C4-2B (cell line): ENCODE measurements at regions not wholly inside any gene's neighbourhood (a gene's known extent, or its start where the extent isn't known, plus 50 kb on each side); places are given as distances from the start of the nearest gene placed in this dataset.

ENCODE experiments used
- H3K27ac ChIP-seq: fragments of 450-650 bp; 2 replicates; pipeline ENCODE4 v1.5.1; 2017
- CTCF ChIP-seq: fragments of 450-650 bp; conservative IDR thresholded peaks from 2 replicates; pipeline ENCODE4 v1.5.1; 2017; ENCODE audit warnings: mild to moderate bottlenecking
- ZFX ChIP-seq: fragments of 450-650 bp; IDR thresholded peaks from 2 replicates; pipeline ENCODE4 v1.6.1; 2017

GRCh38 chr12:74903522-74903921 lies 306.1 kb downstream of the KCNC2 start:
- H3K27ac ChIP-seq, result no peak overlapping the region
- TF ChIP-seq ZFX (no peak), CTCF (peak; percentile 35)

GRCh38 chr12:74906224-74906623 lies 303.4 kb downstream of the KCNC2 start:
- TF ChIP-seq CTCF (peak; percentile 28), ZFX (no peak)
- no peak overlapping the region for H3K27ac ChIP-seq

DNA sequence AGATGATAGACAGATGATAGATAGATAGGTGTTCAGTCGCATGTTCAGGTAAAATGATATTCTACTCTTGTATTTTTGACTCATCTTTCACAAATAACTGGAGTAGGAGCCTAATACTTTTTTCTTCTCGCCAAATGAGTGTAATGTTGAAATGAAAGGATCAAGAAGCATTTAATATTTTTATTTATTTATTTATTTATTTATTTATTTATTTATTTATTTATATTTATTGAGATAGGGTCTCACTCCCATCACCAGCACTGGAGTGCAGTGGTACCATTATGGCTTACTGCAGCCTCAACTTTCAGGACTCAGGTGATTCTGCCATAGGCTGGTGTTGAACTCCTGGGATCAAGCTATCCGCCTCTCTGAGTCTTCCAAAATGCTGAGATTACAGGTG lies 298.8 kb downstream of the KCNC2 start:
- H3K27ac ChIP-seq, result no peak overlapping the region
- no peak for TF ChIP-seq ZFX
- TF ChIP-seq CTCF, result no peak

DNA sequence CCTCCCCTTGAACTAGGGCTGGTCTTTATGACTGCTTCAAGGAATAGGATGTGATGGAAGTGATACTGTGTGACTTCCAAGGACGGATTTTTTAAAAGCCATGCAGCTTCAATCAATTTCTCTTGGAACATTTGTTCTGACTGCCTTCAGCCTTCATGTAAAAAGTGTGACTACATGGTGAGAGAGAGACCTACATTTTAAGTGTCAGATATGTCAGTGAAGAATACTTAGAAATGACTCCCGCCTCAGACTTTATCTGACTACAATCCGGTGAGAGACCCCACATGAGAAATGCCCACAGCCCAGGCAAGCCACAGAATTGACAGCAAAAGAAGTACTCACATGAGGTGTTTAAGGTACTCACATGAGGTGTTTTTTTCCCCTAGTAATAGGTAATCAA lies 295.3 kb downstream of the KCNC2 start:
- TF ChIP-seq CTCF (no peak), ZFX (no peak)
- H3K27ac ChIP-seq, result no peak overlapping the region

- no peak for TF ChIP-seq ZFX
- TF ChIP-seq CTCF, result no peak
Observed at GRCh38 chr12:74915718-74916117, 293.9 kb downstream of the KCNC2 start.

DNA sequence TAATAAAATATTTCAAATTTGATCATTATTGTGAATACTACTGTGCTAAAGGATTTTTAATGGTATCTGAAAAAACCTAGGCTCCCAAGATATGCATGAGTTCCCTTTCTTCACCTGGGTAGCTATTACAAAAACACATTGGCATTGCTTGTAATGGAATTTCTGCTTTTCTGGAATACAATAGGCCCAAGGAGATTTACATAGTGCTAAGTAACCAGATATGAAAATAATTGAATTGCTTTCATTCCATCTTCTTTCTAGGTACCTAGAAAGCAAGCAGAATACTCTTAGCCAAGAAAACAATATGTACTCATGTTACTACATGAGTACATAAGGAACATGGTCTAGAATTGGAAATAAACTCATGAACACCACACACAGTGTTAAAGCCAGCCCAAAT lies 291.9 kb downstream of the KCNC2 start:
- no peak overlapping the region for H3K27ac ChIP-seq
- TF ChIP-seq CTCF (no peak), ZFX (no peak)

More at GRCh38 chr12:74915718-74916117, 293.9 kb downstream of the KCNC2 start:
- H3K27ac ChIP-seq, result no peak overlapping the region

GRCh38 chr12:74918291-74918690 lies 291.3 kb downstream of the KCNC2 start:
- TF ChIP-seq CTCF, result no peak
- no peak for TF ChIP-seq ZFX
- H3K27ac ChIP-seq, result no peak overlapping the region
